SU-DHL-6 (cell line): ENCODE measurements at regions not wholly inside any gene's neighbourhood (a gene's known extent, or its start where the extent isn't known, plus 50 kb on each side); places are given as distances from the start of the nearest gene placed in this dataset.

Source experiments
- CTCF ChIP-seq: fragments of 200-600 bp; sonication (generic); IDR thresholded peaks from one replicate; pipeline ENCODE4 v1.5.1; 2017; ENCODE audit warnings: antibody characterized with exemption, mild to moderate bottlenecking, low read length, moderate library complexity; ENCODE audit not compliant: insufficient read depth, poor library complexity, severe bottlenecking
- EZH2phosphoT487 ChIP-seq: fragments of 200-600 bp; sonication (generic), shearing (Covaris generic); conservative IDR thresholded peaks from 2 replicates; pipeline ENCODE4 v1.6.1; 2018; ENCODE audit warnings: mild to moderate bottlenecking, antibody characterized with exemption, low read length, moderate library complexity, mixed read lengths

- TF ChIP-seq CTCF (no peak), EZH2phosphoT487 (no peak)
Measured at GRCh38 chr6:45718871-45719270, 296.8 kb downstream of the CLIC5 start.
